ENCODE measurements at regions not wholly inside any gene's neighbourhood (a gene's known extent, or its start where the extent isn't known, plus 50 kb on each side); places are given as distances from the start of the nearest gene placed in this dataset.
"Not testable (repeated sequence)": the region's sequence is repeated elsewhere in the genome, so short reads cannot be mapped to it uniquely, and the experiment has no call there.

DNA sequence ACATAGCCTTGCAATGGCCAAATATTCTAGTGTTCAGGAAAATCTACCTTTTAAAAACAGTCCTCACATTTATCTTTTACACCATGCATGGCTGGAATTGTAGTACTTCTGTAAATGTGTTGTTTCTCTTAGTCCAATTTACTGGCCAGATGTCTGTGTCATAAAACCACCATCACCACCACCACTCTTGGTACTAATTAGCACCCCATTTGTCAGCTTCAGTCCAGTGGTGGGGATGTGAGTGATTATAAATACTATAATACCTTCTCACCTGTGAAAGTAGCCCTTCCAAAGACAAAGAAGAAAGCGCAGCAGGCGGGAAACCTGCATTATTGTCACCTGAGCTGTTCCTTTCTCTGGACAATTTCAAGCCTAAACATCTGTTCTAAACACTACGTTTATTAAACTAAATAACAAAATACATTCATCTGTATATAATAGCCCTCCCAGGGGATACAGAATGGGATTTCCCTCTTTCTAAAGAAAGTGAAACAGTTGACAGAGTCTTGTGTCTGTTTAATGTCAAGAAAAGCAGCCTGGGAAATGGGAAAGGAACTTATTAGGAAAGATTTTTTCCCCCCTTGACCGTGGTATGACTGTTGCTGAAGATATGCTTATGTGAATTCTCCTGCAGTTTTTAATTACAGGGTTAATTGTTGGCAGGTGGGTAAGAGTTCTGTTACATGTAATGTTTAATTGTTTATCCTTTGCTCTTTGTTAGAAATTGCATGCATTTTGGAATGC is 144.5 kb upstream of the NUDT12 start:
- DNase-seq: no peak

DNA sequence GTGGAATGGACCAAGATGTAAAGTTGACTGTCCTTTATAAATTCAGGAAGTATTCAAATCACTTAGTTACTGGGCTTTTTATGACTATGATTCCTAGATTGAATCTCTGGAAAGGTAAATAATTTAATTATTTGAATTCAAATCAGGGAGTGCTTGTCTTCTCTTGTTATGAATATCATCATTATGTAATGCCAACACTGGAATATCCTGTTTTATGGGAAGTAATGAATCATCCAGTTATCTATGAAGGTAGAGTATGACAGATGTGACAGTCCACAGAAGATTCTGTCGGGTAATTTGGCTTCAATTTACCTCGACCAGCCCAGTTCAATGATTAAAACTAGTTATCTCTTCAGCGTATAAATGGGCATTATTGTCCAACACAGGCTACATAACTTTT is 141.0 kb upstream of the NUDT12 start:
- peak; percentile 37 for DNase-seq

DNA sequence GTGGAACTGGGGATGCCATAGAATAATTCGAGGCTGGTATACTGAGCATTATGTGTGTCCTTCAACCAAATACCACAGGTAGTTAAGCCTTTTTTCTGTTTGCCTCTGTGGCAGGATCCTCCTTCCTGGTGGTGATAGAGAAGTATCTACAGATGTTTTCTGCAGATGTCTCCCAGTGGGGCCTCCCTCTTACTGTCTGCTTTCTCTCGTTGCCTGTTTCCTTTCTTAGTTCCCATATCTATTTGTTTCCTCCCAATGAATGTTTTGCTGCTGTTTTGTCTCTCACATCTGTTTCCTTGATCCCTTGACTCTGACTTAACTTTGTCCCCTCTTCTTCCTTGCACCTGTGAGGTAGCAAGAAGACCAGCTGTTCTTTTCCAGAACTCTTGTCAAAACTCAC is 130.9 kb upstream of the NUDT12 start:
- no peak for DNase-seq

DNA sequence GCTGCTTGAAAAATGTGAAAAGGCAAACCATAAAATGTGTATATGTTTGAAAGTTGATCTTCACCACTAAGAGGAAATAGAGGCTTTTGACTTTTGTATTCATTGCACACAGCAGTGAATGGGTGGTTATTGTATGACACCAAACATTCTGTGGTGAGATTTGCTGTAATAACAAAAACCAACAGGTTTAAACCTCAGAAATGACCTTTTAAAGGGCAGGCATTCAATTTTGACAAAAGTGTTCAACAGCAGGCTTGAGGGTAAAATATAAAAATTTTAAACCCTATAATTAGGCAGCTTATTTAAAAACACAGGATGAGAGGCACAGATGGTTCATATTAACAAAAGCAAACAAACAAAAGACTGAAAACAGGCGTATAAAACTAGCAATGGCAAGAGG is 128.1 kb upstream of the NUDT12 start:
- DNase-seq: peak; percentile 5

DNA sequence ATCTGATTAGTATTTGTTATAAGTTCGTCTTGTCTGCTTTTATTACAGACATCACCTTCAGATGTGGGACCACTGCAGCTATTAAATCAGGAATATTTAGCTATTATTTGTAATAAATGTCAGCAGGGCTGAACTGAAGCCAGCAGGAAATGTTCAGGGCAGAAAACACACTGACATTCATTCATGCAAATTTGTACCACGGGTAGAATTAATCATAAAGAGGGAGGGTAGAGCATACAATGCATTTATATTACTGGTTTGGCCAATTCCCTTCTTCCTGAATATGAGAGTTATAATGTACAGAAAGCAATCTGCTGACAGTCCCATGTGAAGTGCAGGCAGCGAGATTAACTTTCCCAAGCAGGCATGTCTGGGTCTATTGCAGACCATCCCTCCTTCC is 117.3 kb upstream of the NUDT12 start:
- no peak for DNase-seq

DNA sequence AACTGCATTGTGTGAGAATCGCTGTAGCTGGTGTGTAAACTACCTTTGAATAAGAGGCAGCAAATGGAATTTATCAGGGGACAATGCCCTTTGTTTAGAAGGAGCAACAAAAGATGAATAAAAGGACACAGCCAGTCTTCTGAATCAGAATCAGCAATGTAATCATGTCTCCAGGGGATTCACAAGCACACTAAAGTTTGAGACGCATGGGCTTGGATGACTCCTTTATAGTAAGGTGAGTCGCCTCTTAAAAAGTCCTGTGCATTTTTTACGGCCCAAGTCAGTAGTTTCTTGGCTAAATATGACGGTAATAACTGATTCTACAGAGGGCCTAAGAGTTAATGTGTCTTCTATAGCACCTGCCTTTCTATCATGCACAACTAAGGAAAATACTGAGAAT is 113.6 kb upstream of the NUDT12 start:
- DNase-seq: not testable (repeated sequence)

DNA sequence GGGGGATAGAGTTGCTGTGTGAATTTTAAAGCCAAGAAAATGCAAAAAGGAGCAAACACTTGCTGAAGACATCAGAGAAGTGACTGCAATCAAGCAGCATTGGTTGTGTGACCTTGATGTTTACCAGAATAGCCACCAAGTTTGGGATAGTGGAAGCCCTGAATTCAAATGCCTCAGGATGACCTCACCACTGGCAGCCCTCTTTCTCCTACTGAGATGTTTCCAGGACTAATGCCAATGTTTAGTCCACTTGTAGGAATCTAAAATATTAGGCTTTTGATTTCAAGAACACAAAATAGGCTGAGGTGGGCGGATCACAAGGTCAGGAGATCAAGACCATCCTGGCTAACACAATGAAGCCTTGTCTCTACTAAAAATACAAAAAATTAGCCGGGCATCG is 112.2 kb upstream of the NUDT12 start:
- DNase-seq: peak; percentile 34

DNA sequence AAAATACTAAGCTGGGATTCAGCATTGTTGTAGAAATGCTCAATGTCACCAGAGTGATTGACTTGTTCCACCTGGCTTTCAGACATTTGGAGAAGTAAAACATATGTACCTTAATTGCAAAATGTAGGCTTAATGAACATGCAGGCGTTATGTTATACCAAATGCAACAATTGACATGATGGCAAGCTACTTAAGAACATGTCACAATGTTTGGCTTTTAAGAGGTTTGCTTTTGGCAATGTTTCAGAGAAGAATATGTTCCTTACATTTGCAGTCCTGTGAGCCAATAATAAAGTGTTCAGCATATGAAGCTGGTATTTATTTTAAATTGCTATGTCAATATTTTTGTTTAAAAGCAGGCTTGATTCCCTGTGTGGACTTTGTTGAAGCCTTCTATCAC is 111.7 kb upstream of the NUDT12 start:
- DNase-seq: peak; percentile 52

DNA sequence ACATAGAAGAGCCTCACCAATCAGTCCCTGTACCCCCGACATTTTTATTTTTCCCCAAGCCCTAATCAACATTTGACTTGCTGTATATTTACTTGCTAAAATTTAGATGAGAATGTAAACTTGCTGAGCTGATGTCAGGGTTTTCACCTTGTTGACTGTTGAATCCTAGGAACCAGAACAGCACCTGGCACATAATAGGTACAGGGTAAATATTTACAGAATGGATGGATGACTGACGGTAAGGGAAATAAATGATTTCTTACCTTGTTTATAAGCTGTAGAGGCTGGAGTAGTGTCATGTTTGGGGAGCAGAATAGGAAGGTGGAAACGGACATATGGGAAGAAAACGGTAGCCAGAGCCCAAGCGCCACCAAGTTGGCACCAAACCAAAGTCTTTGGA is 107.0 kb upstream of the NUDT12 start:
- DNase-seq: peak; percentile 96

DNA sequence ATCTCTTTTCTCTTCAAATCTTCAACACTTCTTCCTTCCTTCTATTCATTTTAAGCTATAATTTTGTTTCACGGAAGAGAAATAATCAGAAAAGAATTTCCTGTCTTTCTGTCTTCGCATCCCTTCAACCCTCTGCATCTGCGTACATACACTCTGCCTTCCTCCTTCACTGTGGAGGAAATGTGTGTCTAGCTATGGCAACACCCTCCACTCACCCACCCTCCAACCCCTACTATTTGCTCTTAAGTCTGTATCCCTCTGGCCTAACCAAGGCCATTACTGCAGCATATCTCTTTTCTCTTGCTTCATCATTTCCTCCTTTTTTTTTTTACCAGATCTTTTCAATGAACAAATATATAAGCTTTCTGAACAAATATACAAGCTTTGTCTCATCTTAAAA is 105.7 kb upstream of the NUDT12 start:
- peak; percentile 49 for DNase-seq

DNA sequence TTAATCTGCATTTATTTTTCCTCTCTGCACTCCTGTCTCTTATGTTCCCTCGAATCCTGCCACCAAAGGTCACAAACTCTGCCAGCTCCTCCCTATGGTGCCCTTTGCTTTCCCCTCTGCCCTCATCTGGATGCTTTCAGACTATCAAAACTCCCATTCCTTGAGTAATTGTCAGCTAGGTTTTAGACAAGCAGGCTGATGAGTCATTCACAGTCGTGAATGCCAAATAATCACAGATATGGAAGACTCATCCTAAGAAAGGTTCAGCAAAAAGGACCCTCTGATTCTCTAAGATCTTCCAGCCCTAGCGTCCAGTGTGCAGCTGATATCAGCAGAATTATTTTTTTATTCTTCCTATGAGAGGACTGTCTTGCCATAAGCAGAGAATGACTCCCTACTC is 104.5 kb upstream of the NUDT12 start:
- DNase-seq: peak; percentile 55

DNA sequence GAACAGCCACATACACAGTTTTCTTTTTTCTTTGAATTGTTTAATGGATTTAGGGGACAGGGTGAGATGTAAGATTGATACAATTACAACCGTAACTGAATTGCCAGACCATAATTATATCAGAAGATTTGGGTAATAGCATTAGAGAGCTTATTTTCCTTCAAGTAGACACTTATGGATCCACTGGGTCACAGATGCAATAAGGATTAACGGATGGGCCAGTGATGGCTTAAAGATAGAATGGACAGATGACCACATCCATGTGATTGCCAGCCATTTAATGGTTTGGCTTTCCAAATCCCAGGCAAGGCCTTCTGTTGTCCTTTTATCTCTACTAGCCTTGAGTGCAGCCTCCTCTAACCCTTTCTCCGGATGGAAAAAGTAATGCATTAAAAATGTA is 94.7 kb upstream of the NUDT12 start:
- no peak for DNase-seq

DNA sequence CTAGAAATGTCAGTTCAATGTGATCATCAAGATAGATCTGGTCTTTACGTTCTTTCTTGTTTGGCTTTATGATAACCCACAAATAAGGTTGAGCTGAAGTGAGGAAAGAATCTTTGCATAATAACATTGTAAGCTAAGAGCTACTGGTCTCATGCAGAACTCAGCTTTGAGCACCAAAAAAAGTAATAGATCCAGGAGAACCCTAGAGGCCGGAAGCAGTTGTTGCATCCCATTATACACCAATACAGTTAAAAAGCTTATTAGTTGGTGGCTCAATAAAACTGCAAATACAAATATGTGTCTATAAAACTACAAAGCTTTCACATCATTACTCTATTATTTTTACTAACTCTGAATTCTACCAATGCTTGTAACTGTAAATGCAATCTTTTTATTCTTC is 85.5 kb upstream of the NUDT12 start:
- DNase-seq: peak; percentile 7

DNA sequence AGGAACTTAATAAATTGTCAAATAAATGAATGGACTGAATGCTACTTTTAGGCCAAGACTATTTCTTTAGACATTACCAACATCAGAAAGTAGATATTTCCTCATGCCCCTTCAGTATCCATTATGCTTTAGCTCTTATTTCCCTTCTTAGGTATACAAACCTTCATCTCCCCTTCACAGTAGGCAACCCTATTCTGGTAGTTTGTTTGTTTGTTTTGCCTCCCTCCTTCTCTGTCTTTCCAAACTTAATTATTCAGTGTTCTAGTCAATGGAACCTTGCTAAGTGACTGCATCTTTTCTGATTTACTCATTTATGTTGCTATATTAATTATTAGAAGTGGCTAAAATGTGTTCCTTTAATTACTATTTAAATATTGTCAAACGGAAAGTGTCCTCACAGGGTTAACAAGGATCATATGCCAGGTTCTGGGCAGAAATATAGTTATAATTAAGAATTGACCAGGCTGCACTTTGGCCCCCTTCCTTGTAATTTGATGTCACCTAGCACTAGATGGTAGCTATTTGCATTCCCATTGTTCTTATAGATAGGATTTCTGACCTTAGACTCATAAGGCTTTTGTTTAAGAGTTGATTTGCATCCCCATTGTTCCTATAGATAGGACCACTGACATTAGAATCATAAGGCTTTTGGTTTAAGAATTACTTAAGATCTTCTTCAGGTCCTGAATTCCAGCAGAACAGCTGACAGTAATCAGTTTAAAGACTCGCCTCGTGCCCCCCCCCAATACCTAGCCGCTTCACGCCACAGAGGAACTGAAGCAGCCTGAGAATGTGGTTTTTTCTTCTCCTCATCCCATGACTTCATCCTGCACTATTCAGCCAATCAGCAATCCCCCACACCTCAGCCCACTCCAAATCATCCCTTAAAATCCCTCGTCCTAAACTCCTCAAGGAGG is 84.4 kb upstream of the NUDT12 start:
- no peak for DNase-seq

DNA sequence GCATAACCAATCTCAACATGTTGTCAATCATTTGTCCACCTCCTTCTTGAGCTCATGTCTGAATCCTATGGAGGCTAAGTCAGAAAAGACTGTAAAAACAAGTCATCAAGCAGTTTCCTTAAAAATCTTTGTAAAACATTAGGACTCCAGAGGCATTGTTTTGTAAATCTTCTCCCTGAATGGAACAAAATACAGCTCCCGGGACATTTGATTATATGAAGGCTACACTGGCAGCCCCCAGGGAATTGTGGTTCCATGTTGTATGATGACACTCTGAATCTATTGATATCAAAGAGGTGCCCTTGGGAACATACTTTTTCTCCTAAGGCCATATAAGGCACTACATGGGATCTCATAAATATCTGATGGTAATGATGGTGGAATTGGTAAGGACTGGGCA is 83.2 kb upstream of the NUDT12 start:
- no peak for DNase-seq

DNA sequence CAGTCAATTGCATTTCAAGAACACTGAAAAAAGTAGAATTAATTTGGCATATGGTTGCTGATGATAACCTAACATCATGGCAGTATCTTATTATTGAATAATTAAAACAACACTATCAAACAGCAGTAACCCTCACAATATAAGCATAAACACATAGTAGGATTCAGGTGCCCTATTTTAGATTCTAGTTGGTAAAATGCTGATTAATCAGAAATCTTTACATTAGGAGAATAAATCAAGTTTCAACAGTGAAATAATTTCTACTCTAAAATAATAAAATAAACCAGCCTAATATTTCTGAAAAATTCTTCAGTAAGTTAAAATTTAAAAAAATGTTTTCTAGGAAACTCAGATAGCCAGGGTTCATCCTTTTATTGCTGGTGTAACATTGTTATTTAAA is 76.4 kb upstream of the NUDT12 start:
- no peak for DNase-seq

DNA sequence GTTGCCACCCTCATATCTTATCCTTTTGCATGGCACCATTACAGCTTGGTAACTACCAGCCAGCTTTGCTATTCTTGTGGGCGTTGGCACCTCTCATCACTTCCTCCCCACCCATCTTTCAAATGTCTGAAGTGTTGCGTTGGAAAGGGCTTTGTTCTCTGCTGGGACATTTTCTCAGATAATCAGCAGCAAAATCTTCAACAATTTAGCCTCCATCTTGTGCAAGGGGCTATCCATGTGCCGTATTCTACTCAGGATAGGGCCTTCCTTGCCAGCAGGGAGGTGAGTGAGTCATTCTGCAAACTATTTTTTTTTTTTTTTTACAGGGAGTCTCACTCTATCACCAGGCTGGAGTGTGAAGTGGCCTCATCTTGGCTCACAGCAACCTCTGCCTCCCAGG is 62.1 kb upstream of the NUDT12 start:
- peak; percentile 67 for DNase-seq

DNA sequence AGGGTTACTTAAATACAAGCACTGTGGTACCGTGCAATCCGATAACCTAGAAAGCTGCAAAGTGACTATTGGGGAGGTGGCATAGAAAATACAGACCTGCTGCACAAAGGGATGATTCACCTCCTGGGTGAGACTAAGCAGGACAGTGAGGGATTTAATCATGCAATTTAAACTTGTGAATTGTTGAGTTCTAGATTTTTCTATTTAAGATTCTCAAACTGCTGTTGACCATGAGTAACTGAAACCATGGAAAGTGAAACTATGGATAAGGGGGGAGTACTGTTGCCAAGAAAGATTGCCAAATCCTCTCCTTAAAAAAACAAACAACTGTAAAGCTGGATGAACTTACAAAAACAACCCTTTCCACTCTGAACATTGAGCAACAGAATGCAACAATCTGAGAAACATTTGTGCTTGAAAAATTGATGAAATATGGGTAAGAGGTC is 61.5 kb upstream of the NUDT12 start:
- peak; percentile 14 for DNase-seq

DNA sequence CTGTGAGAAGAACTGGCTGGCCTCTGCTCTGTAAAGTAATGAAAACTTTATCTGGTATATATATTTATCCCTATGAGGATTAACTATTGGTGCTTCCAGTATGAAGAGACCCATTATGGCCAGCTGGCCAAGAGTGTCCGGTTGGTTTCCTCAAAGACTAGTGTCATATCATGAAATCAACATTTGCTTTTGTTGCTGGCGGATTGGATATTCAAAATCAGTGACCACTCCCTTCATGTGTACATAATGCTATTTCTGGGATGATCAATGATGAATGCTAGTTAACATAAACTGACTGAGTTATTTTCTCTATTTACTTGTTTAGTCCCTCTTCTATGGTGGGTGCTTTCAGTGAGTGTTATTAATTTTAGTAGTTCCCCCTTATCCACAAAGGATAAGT is 60.8 kb upstream of the NUDT12 start:
- no peak for DNase-seq

DNA sequence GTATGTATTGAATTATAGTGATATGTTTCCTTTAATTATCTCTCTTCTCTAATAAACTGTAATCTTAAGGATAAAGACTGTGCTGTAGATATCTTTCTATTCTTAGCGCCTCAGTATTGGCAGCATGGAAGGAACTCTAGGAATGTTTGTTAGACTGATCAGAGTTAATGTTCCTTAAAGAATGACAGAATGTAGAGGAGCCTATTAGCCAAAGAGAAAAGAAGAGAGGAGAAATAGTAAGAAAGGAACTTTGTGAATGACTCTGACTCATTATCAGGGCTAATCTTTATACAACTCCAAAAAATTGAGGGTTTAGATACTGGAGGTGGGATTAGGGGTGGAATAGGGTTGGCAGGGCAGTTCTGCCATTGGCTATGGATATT is 59.0 kb upstream of the NUDT12 start:
- no peak for DNase-seq

DNA sequence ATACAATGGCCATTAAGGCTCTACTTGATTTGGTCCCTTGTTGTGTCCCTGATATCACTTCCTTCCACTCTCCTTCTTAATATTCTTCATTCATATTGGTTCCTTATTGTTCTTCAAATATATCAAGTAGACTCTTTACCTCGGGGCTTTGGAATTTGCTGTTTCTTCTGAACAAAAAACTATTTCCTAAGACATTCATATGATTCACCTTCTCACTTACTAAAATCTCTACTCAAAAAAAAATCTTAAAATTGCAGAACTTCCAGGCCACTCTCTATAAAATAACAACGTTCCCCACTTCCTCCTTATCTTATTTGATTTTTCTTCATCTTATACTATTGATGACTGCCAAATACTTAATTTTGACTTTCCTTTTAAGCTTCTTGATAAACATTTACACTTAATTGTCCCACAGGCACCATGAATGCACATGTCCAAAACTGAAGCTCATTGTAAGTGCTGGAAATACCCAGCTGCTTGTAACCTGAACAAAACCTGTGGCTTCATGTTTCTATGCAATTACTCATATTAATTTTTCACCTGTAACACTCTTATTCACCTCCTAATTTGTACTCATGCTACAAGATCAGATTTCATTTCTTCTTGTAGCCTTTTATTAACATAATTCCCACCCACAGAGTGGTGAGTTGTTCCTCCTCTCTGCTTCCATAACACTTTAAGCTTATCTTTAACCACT is 58.4 kb upstream of the NUDT12 start:
- DNase-seq: no peak

DNA sequence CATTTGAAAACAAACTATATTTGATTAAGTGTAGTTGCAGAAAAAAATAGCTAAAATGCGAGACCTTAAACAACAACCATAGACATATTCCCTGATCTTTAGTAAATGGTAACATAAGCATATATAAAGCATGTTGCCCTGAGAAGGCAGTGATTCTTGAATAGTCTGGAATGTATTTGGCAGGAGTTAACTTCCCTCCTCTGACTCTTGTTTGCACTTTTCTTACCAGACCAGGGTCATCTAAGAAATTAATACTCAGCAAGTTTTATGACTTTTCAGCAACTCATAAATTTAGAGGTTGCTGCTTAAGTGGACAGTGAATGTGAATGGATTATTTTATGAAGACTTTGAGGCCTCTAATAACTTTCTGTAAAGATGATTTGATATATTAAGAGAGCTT is 55.3 kb upstream of the NUDT12 start:
- DNase-seq: no peak

DNA sequence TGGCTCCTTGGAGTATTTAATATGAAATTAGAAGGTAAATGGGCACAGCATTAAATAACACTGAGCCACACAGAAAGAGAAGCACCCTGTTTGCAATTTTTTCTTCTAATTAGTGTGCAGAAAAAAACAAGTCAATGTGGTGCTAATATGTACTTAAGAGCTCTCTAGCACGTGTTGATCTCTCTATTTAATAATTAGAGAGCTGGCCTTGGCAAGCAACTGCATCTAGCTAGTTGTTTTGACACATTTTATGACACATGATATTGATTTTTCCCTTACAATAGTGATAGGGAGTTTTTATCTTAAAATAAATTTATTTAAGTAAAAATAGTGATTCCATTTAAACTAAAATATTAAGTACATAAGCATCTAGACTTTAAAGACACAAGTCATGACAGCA is 54.5 kb upstream of the NUDT12 start:
- DNase-seq: no peak

DNA sequence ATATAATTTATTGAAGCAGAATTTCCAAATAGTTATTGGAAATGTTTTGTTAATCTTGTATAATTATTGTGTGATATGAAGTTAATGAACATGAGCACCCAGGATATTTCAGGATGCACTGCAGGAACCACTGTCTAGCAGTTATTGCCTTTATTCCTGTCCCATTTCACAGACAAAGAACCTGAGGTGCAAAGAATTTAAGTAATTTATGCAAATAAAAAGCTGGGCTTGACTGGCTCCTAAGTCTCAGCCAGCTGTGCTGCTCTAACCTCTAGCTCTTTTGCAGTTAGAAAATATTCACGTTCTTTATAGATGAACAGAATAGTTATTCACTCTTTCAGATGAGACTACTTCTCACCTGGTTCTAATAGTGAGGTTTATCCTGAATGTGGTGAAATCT is 50.0 kb upstream of the NUDT12 start:
- no peak for DNase-seq

All from DMS53 (cell line).